ENCODE measurements at regions not wholly inside any gene's neighbourhood (a gene's known extent, or its start where the extent isn't known, plus 50 kb on each side); places are given as distances from the start of the nearest gene placed in this dataset.

- DNase-seq: no peak
Measured at GRCh38 chr1:119310301-119310700, 58.3 kb upstream of the HAO2 start.

- DNase-seq: no peak
Measured at GRCh38 chr1:119312500-119312899, 56.1 kb upstream of the HAO2 start.

- DNase-seq: no peak
Measured at GRCh38 chr1:119314001-119314796, 54.4 kb upstream of the HAO2 start.

GRCh38 chr1:119316870-119317416 is 51.6 kb upstream of the HAO2 start:
- DNase-seq: no peak

DNA sequence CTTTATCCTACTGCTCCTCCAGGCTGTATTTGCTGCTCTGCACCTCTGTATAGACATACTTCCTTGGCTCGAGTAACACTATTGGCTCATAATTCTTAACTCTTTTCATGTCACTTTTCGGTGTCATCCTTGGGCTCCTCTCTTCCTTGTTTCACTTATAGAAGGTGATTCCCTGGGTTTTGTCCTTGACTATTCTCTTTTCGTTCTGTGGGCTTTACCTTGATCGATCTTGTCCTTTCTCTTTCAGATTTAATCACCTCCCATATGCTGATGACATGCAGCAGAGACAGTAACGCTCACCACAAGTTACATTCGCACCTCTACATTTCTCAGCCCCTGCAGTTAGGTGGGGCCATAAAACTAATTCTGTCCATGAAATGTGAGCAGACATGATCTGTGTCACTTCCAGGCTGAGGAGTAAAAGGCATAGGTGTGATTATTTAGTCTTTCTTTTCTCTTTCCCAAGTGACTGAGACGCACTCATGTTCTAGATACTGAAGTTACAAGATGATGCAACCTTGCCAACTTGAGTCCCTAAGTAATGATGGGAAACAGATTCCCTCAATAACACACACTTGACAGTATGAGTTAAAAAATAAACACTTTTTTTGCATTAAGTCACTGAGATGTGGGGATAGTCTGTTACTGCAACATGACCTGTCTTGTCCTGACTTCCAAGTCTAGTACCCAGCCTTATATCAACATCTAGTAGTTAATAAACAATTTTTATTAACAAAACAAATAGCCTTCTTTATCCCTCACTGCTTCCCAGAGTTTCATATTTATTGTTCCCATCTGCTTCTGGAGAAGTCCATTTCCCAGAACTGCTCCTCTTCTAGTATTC is 49.9 kb upstream of the HAO2 start:
- peak; percentile 16 for DNase-seq

All from activated CD4-positive, alpha-beta T cell treated with anti-CD3 and anti-CD28 coated beads, Interleukin-2, Interleukin-6, amounts not matched to agents 100 ng/mL and 50 ng/mL, durations not matched to agents 16 hours and 8 hours (primary cell).